Retinal pigment epithelial cell (primary cell): ENCODE measurements at regions not wholly inside any gene's neighbourhood (a gene's known extent, or its start where the extent isn't known, plus 50 kb on each side); places are given as distances from the start of the nearest gene placed in this dataset.
"Not testable (repeated sequence)": the region's sequence is repeated elsewhere in the genome, so short reads cannot be mapped to it uniquely, and the experiment has no call there.

Experiments
- DNase-seq: peaks from one replicate; pipeline ENCODE4 v3.0.0-alpha.2; 2010; ENCODE audit warnings: low read depth
- H3K4me3 ChIP-seq: 2 replicates; pipeline ENCODE4 v1.5.1; 2011; ENCODE audit warnings: mild to moderate bottlenecking, low read length, control low read depth, moderate library complexity
- TF ChIP-seq, protein P1 (sequence below): conservative IDR thresholded peaks from 2 replicates; pipeline ENCODE4 v1.5.1; 2011; ENCODE audit warnings: low read depth, low read length, control low read depth, inconsistent platforms

DNA sequence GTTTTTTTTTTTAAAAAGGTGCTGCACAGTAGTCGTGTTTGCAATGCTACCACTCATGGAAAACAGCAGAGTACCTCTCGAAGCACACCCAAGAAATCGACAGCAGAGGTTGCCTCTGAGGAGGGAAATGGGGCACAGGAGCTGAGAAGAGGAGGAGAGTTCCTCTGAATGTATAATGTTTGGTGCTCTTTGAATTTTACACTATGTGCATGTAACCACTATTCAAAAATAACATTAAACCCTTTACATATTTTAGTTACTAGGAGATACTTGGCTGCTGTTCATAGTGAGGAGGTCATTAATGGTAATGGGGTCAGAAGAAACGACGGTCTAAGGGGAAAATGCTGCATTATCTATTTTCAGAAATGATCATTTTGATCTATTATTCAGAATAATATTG, 129.4 kb upstream of the CLEC14A start:
- DNase-seq, result no peak

DNA sequence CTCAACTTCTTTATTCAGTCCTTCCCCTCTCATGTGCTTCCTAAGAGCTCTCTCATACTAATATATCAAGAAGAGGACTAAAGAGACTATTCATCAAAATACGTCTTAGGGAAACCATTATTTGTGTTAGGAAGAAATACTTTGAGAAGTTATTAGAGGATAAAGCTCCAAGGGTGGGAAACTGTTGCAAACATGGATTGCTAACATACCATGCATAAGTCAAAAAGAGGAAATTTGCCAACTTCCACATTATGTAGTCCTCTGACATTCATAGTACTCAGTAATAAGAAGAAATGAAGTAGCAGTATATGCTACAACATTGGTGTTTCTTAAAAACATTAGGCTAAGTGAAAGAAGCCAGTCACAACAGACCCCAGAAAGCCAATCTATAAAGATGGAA, 128.8 kb upstream of the CLEC14A start:
- no peak for DNase-seq
- TF ChIP-seq, protein P1, sequence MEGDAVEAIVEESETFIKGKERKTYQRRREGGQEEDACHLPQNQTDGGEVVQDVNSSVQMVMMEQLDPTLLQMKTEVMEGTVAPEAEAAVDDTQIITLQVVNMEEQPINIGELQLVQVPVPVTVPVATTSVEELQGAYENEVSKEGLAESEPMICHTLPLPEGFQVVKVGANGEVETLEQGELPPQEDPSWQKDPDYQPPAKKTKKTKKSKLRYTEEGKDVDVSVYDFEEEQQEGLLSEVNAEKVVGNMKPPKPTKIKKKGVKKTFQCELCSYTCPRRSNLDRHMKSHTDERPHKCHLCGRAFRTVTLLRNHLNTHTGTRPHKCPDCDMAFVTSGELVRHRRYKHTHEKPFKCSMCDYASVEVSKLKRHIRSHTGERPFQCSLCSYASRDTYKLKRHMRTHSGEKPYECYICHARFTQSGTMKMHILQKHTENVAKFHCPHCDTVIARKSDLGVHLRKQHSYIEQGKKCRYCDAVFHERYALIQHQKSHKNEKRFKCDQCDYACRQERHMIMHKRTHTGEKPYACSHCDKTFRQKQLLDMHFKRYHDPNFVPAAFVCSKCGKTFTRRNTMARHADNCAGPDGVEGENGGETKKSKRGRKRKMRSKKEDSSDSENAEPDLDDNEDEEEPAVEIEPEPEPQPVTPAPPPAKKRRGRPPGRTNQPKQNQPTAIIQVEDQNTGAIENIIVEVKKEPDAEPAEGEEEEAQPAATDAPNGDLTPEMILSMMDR, result no peak
- H3K4me3 ChIP-seq, result no peak overlapping the region

More for the DNA sequence above, 129.4 kb upstream of the CLEC14A start:
- no peak overlapping the region for H3K4me3 ChIP-seq
- TF ChIP-seq, protein P1, result no peak

DNA sequence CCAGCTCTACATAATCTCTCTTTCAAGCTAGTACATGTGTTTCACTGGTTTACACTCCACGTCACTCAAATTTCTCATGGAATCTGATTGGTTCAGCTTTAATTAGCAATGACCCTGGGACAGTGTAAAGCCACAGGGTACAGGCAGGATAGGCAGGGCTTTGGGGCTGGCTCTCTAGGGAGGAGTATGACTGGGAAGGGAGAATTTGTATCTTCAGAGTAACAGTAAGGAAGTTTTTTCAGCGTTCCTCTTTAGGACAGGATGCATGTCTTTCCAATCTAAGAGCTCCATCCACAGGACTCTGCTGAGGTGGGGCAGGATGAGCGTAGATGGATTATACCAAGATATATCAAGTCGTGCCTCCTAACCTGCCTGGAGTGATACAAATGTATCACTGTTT, 112.0 kb upstream of the CLEC14A start:
- H3K4me3 ChIP-seq, result no peak overlapping the region
- no peak for DNase-seq
- TF ChIP-seq, protein P1, result no peak

DNA sequence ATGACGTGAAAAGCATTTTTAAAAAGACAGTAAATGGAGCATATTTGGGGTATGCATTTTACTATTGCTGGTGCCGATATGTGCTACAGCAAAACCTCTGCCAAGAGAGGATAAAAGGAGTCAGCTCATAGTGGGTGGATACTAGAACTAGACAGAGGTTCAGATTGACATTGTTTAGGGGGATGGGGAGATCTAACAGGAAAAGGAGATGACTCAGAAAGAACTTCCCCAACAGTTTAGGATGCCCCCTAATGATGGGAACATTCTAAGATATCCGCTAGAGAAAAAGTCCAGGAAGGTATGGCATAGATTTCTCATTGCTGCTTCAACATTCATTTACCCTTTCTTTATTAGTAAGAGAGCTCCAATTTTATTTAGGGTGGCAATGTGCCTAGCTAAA, 110.5 kb upstream of the CLEC14A start:
- TF ChIP-seq, protein P1, result no peak
- no peak overlapping the region for H3K4me3 ChIP-seq
- DNase-seq, result no peak

DNA sequence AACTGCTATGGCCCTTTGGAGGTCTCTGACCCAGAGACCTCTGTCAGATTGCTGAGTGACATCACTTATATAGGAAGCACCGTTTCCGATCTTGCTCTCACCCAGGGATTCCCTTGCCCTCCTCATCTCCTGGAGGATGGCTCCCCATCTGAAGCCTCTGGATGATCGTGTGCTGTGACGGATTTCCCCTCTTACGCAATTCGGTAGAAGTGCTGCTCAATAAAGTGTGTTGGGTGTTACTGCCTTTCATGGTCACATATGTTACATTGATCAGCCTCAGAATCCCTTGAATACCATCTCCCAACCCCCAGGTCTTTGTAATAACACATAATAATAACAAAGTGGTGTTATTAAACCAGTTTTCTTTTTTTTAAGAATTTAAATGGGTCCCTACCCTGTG, 107.3 kb upstream of the CLEC14A start:
- no peak overlapping the region for H3K4me3 ChIP-seq
- DNase-seq, result no peak
- TF ChIP-seq, protein P1, result no peak

DNA sequence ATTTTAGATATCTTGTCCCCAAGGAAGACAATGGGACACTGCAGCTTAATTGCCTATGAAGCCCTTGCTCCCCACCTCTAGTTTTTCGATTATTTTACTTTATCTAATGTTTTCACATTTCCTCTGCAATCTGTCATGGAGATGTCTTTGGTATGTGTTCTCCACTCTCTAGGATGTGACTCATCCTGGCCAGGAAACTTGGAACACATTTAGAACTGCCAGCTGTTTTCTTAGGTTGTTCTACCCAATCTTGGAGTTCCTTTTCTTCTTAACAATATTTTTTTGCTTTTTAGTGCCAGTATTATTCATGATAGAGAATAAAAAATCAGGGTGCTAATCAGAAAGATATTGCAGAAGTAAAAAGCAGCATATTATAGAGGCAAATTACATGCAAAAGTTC, 101.7 kb upstream of the CLEC14A start:
- DNase-seq, result no peak
- H3K4me3 ChIP-seq, result no peak overlapping the region
- TF ChIP-seq, protein P1, result no peak

DNA sequence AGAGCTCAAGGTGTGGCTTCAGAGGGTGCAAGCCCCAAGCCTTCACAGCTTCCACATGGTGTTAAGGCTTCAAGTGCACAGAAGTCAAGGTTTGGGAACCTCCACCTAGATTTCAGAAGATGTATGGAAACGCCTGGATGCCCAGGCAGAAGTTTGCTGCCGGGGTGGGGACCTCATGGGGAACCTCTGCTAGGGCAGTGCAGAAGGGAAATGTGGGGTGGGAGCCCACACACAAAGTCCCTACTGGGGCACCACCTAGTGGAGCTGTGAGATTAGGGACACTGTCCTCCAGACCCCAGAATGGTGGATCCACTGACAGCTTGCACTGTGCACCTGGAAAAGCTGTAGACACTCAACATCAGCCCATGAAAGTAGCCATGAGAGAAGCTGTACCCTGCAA, 99.6 kb upstream of the CLEC14A start:
- DNase-seq, H3K4me3 ChIP-seq: not testable (repeated sequence)

DNA sequence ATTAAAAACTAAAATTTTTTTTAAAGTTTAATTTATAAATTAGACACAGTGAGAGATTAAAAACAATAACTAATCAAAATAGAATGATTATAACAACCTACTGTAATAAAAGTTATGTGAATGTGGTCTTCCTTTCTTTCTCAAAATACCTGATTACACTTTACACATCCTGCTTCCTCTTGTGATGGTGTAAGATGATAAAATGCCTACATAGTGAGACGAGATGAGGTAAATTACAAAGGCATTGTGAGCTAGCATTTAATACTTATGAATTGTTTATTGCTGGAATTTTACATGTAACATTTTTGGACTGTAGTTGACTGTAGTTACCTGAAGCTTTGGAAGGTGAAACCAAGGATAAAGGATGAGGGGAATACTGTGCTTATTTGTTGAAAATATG, 94.2 kb upstream of the CLEC14A start:
- no peak for DNase-seq
- TF ChIP-seq, protein P1, result no peak
- no peak overlapping the region for H3K4me3 ChIP-seq
